ENCODE measurements at regions not wholly inside any gene's neighbourhood (a gene's known extent, or its start where the extent isn't known, plus 50 kb on each side); places are given as distances from the start of the nearest gene placed in this dataset.

- Histone ChIP-seq H4K8ac (ENCODE audit: low read depth, low read length) (no peak overlapping the region), H2BK15ac (replicated peaks; ENCODE audit: low read depth) (no peak overlapping the region), H4K5ac (ENCODE audit: low read length) (no peak overlapping the region), H2BK120ac (ENCODE audit: low read depth, low read length) (no peak overlapping the region), H3K56ac (ENCODE audit: low read length) (no peak overlapping the region), H3K18ac (ENCODE audit: low read length) (no peak overlapping the region), H3K23ac (ENCODE audit: low read length) (no peak overlapping the region), H3K79me1 (ENCODE audit: low read length) (no peaks in the 10 kb centered on the region), H2BK5ac (ENCODE audit: low read length) (no peak overlapping the region), H3K4me1 (ENCODE audit: control insufficient read depth, low read depth, low read length) (no peaks in the 10 kb centered on the region), H3K9ac (ENCODE audit: low read length) (no peak overlapping the region), H3K79me2 (ENCODE audit: control insufficient read depth, insufficient read depth, low read length) (no peaks in the 10 kb centered on the region), H2AK5ac (ENCODE audit: low read length) (no peak overlapping the region), H3K27me3 (ENCODE audit: insufficient read depth, low read length, poor library complexity) (no peaks in the 10 kb centered on the region), H3K4ac (ENCODE audit: low read depth, low read length) (no peak overlapping the region), H3K36me3 (ENCODE audit: control insufficient read depth, insufficient read depth, low read length) (no peaks in the 10 kb centered on the region), H3K4me3 (ENCODE audit: low read length) (no peak overlapping the region), H3K27ac (ENCODE audit: low read depth, low read length) (no peak overlapping the region), H3K4me2 (ENCODE audit: low read length) (no peak overlapping the region)
- WGBS (ENCODE audit: extremely low coverage, insufficient coverage, low lambda C conversion rate): no CpG with 5 or more reads among the region's 3 CpGs
- peak; percentile 47 for DNase-seq
Observed at GRCh38 chr3:16767006-16767405, 117.7 kb upstream of the PLCL2 start.

DNA sequence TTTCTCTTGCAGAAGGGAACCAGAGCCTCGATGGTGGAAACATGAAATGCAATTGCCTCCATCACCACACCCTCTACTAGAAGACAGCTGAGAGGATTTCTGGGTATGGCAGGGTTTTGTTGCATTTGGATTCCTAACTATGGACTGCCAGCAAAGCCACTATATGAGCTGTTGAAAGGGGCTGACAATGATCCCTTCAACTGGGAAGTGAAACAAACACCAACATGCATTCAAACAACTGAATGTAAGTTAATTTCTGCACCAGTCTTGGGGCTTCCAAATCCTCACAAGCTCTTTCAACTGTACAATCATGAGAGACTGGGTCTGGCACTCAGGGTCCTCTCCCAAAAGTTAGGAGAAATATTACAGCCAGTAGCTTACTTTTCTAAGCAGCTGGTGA lies 116.7 kb upstream of the PLCL2 start:
- Histone ChIP-seq H3K9ac (ENCODE audit: low read length) (no peak overlapping the region), H2AK5ac (ENCODE audit: low read length) (no peak overlapping the region), H3K36me3 (ENCODE audit: control insufficient read depth, insufficient read depth, low read length) (no peaks in the 10 kb centered on the region), H2BK15ac (replicated peaks; ENCODE audit: low read depth) (no peak overlapping the region), H3K79me2 (ENCODE audit: control insufficient read depth, insufficient read depth, low read length) (no peaks in the 10 kb centered on the region), H4K8ac (ENCODE audit: low read depth, low read length) (no peak overlapping the region), H2BK120ac (ENCODE audit: low read depth, low read length) (no peak overlapping the region), H2BK5ac (ENCODE audit: low read length) (no peak overlapping the region), H4K5ac (ENCODE audit: low read length) (no peak overlapping the region), H3K18ac (ENCODE audit: low read length) (no peak overlapping the region), H3K4me2 (ENCODE audit: low read length) (no peak overlapping the region), H3K4me1 (ENCODE audit: control insufficient read depth, low read depth, low read length) (no peaks in the 10 kb centered on the region), H3K27ac (ENCODE audit: low read depth, low read length) (no peak overlapping the region), H3K4me3 (ENCODE audit: low read length) (no peak overlapping the region), H3K27me3 (ENCODE audit: insufficient read depth, low read length, poor library complexity) (no peaks in the 10 kb centered on the region), H3K4ac (ENCODE audit: low read depth, low read length) (no peak overlapping the region), H3K56ac (ENCODE audit: low read length) (no peak overlapping the region), H3K23ac (ENCODE audit: low read length) (no peak overlapping the region), H3K79me1 (ENCODE audit: low read length) (no peaks in the 10 kb centered on the region)
- WGBS (ENCODE audit: extremely low coverage, insufficient coverage, low lambda C conversion rate): no CpG with 5 or more reads among the region's 1 CpG
- DNase-seq: no peak

- DNase-seq: peak; percentile 14
- H3K79me2 ChIP-seq (ENCODE audit: control insufficient read depth, insufficient read depth, low read length): no peaks in the 10 kb centered on the region
- H3K4me2 ChIP-seq (ENCODE audit: low read length): no peak overlapping the region
- no peaks in the 10 kb centered on the region for H3K79me1 ChIP-seq (ENCODE audit: low read length)
- H2BK120ac ChIP-seq (ENCODE audit: low read depth, low read length): no peak overlapping the region
- no peak overlapping the region for H3K27ac ChIP-seq (ENCODE audit: low read depth, low read length)
- H3K4me1 ChIP-seq (ENCODE audit: control insufficient read depth, low read depth, low read length): no peaks in the 10 kb centered on the region
- no CpG with 5 or more reads among the region's 1 CpG for WGBS (ENCODE audit: extremely low coverage, insufficient coverage, low lambda C conversion rate)
- H2BK15ac ChIP-seq (replicated peaks; ENCODE audit: low read depth): no peak overlapping the region
- H3K4me3 ChIP-seq (ENCODE audit: low read length): no peak overlapping the region
- no peak overlapping the region for H4K5ac ChIP-seq (ENCODE audit: low read length)
- H3K4ac ChIP-seq (ENCODE audit: low read depth, low read length): no peak overlapping the region
- no peaks in the 10 kb centered on the region for H3K27me3 ChIP-seq (ENCODE audit: insufficient read depth, low read length, poor library complexity)
- no peak overlapping the region for H3K18ac ChIP-seq (ENCODE audit: low read length)
- H3K9ac ChIP-seq (ENCODE audit: low read length): no peak overlapping the region
- H3K56ac ChIP-seq (ENCODE audit: low read length): no peak overlapping the region
- no peak overlapping the region for H4K8ac ChIP-seq (ENCODE audit: low read depth, low read length)
- H2BK5ac ChIP-seq (ENCODE audit: low read length): no peak overlapping the region
- no peak overlapping the region for H2AK5ac ChIP-seq (ENCODE audit: low read length)
- no peaks in the 10 kb centered on the region for H3K36me3 ChIP-seq (ENCODE audit: control insufficient read depth, insufficient read depth, low read length)
- H3K23ac ChIP-seq (ENCODE audit: low read length): no peak overlapping the region
Observed at GRCh38 chr3:16768956-16769355, 115.8 kb upstream of the PLCL2 start.

GRCh38 chr3:16769525-16769924 lies 115.2 kb upstream of the PLCL2 start:
- Histone ChIP-seq H3K36me3 (ENCODE audit: control insufficient read depth, insufficient read depth, low read length) (no peaks in the 10 kb centered on the region), H3K79me2 (ENCODE audit: control insufficient read depth, insufficient read depth, low read length) (no peaks in the 10 kb centered on the region), H2BK120ac (ENCODE audit: low read depth, low read length) (no peak overlapping the region), H3K4ac (ENCODE audit: low read depth, low read length) (no peak overlapping the region), H3K4me1 (ENCODE audit: control insufficient read depth, low read depth, low read length) (no peaks in the 10 kb centered on the region), H3K27ac (ENCODE audit: low read depth, low read length) (no peak overlapping the region), H3K18ac (ENCODE audit: low read length) (no peak overlapping the region), H3K79me1 (ENCODE audit: low read length) (no peaks in the 10 kb centered on the region), H4K8ac (ENCODE audit: low read depth, low read length) (no peak overlapping the region), H3K56ac (ENCODE audit: low read length) (no peak overlapping the region), H3K9ac (ENCODE audit: low read length) (no peak overlapping the region), H3K4me2 (ENCODE audit: low read length) (no peak overlapping the region), H4K5ac (ENCODE audit: low read length) (no peak overlapping the region), H2BK5ac (ENCODE audit: low read length) (no peak overlapping the region), H3K4me3 (ENCODE audit: low read length) (no peak overlapping the region), H3K27me3 (ENCODE audit: insufficient read depth, low read length, poor library complexity) (no peaks in the 10 kb centered on the region), H2BK15ac (replicated peaks; ENCODE audit: low read depth) (no peak overlapping the region), H3K23ac (ENCODE audit: low read length) (no peak overlapping the region), H2AK5ac (ENCODE audit: low read length) (no peak overlapping the region)
- DNase-seq: no peak
- no CpG with 5 or more reads among the region's 4 CpGs for WGBS (ENCODE audit: extremely low coverage, insufficient coverage, low lambda C conversion rate)

- Histone ChIP-seq H4K5ac (ENCODE audit: low read length) (no peak overlapping the region), H3K4me2 (ENCODE audit: low read length) (no peak overlapping the region), H2BK15ac (replicated peaks; ENCODE audit: low read depth) (no peak overlapping the region), H3K36me3 (ENCODE audit: control insufficient read depth, insufficient read depth, low read length) (no peaks in the 10 kb centered on the region), H2AK5ac (ENCODE audit: low read length) (no peak overlapping the region), H3K27me3 (ENCODE audit: insufficient read depth, low read length, poor library complexity) (no peaks in the 10 kb centered on the region), H3K27ac (ENCODE audit: low read depth, low read length) (no peak overlapping the region), H3K4me3 (ENCODE audit: low read length) (no peak overlapping the region), H2BK5ac (ENCODE audit: low read length) (no peak overlapping the region), H3K9ac (ENCODE audit: low read length) (no peak overlapping the region), H3K18ac (ENCODE audit: low read length) (no peak overlapping the region), H3K79me1 (ENCODE audit: low read length) (no peaks in the 10 kb centered on the region), H3K79me2 (ENCODE audit: control insufficient read depth, insufficient read depth, low read length) (no peaks in the 10 kb centered on the region), H4K8ac (ENCODE audit: low read depth, low read length) (no peak overlapping the region), H2BK120ac (ENCODE audit: low read depth, low read length) (no peak overlapping the region), H3K4ac (ENCODE audit: low read depth, low read length) (no peak overlapping the region), H3K23ac (ENCODE audit: low read length) (no peak overlapping the region), H3K56ac (ENCODE audit: low read length) (no peak overlapping the region), H3K4me1 (ENCODE audit: control insufficient read depth, low read depth, low read length) (no peaks in the 10 kb centered on the region)
- DNase-seq: no peak
- no CpG with 5 or more reads among the region's 5 CpGs for WGBS (ENCODE audit: extremely low coverage, insufficient coverage, low lambda C conversion rate)
Observed at GRCh38 chr3:16770021-16770420, 114.7 kb upstream of the PLCL2 start.

DNA sequence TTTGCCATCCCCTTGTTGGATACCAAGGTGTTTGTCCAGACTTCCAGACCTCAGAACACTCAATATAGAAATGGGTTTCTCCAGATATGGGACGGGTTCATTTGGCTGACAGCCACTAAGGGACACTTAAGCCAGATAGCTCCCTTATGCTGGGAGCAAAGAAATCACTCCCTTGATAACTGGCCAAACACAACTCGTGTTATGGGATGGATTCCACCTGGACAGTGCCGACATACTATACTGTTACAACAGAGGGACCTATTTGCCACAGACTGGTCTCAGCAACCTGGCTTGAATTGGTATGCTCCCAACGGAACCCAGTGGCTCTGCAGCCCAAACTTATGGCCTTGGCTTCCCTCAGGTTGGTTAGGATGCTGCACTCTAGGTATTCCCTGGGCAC lies 114.0 kb upstream of the PLCL2 start:
- Histone ChIP-seq H3K4me3 (ENCODE audit: low read length) (no peak overlapping the region), H4K8ac (ENCODE audit: low read depth, low read length) (no peak overlapping the region), H3K79me1 (ENCODE audit: low read length) (no peaks in the 10 kb centered on the region), H3K18ac (ENCODE audit: low read length) (no peak overlapping the region), H2BK5ac (ENCODE audit: low read length) (no peak overlapping the region), H3K4me2 (ENCODE audit: low read length) (no peak overlapping the region), H3K9ac (ENCODE audit: low read length) (no peak overlapping the region), H3K36me3 (ENCODE audit: control insufficient read depth, insufficient read depth, low read length) (no peaks in the 10 kb centered on the region), H2BK120ac (ENCODE audit: low read depth, low read length) (no peak overlapping the region), H3K79me2 (ENCODE audit: control insufficient read depth, insufficient read depth, low read length) (no peaks in the 10 kb centered on the region), H2BK15ac (replicated peaks; ENCODE audit: low read depth) (no peak overlapping the region), H4K5ac (ENCODE audit: low read length) (no peak overlapping the region), H2AK5ac (ENCODE audit: low read length) (no peak overlapping the region), H3K27me3 (ENCODE audit: insufficient read depth, low read length, poor library complexity) (no peaks in the 10 kb centered on the region), H3K4me1 (ENCODE audit: control insufficient read depth, low read depth, low read length) (no peaks in the 10 kb centered on the region), H3K27ac (ENCODE audit: low read depth, low read length) (no peak overlapping the region), H3K56ac (ENCODE audit: low read length) (no peak overlapping the region), H3K4ac (ENCODE audit: low read depth, low read length) (no peak overlapping the region), H3K23ac (ENCODE audit: low read length) (no peak overlapping the region)
- no CpG with 5 or more reads among the region's 4 CpGs for WGBS (ENCODE audit: extremely low coverage, insufficient coverage, low lambda C conversion rate)
- no peak for DNase-seq
